Activated CD8-positive, alpha-beta memory T cell treated with anti-CD3 and anti-CD28 coated beads, Interleukin-2, amount 50 U/mL, for 1 hour (primary cell): ENCODE measurements at regions not wholly inside any gene's neighbourhood (a gene's known extent, or its start where the extent isn't known, plus 50 kb on each side); places are given as distances from the start of the nearest gene placed in this dataset.
"Not testable (repeated sequence)": the region's sequence is repeated elsewhere in the genome, so short reads cannot be mapped to it uniquely, and the experiment has no call there.

Experiments
- DNase-seq: peaks from one replicate; pipeline ENCODE4 v3.0.0-alpha.2; 2020; ENCODE audit errors: extremely low read depth

DNA sequence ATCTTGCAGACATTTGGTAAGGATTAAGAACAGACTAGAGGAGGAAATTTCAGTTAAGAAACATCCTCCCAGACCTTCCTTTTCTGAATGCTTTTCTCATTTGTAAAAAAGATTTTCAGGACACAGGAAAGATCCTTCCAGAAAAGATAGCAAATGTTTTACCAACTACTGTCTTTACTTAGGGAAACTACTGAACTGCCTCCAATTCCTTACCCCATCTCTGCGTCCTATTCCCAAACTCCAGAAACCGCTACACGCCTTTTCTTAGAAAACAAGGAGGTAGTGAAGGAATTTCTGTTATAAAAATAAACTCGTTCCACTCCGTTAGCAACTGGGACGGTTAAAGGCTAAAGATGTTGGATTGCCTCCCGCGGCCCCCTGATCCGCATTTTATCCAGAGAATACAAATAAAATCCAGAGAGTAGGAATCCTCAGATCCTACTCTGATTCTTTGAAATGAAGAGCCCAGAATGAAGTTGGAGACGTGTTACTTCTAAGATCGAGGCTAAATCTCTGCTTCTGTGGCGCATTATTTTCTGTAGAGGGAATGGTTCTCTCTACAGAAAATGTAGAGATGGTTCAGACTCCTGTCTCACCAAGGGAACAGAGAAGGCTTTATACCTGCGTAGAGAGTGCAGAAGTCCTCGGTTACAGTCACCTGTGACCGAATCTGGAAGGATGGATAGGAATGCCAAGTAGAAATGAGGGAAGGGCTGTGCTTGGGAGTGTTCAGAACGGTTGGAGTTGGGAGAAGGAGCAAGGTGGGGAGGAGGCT lies 133.0 kb downstream of the GPX5 start:
- no peak for DNase-seq

DNA sequence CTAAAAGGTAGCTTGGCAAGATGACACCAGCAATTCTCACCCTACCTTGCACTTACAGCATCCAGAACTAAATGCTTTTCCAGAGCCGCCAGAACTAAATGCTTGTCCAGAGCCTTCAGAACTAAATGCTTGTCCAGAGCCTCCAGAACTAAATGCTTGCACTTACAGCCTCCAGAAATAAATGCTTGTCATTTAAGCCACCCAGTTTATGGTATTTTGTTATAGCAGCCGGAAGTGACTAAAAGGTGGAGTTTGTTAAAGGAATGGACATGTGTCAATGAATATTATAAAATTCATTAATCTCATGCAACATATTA lies 133.5 kb downstream of the GPX5 start:
- DNase-seq, result no peak

DNA sequence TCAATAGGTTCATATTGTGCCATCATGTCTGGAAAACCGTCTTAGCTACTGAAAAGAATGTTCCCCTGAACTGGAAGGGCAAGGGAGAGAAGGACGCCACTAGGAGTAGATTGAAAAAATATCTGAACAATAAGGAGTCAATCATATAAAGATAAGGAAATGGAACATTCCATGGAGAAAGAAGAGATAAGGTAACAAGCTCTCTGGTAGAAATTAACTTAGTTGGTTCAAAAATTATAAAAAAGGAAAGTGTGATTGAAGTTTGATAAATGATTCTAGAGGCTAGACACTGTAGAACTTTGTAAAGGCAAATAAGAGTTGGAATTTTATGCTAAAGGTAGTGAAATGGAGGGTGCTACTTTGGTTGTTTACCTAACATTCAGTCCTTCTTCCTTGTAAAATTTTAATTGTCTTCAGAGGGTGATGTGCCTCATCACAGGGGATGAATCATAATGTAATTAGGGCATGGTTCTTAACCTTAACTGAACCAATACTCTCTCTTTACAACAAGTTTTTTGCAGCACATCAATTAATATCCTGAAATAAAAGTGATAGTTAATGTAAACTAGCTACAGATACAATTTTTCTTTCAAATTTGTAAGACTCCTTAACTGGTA lies 135.5 kb downstream of the GPX5 start:
- no peak for DNase-seq

DNA sequence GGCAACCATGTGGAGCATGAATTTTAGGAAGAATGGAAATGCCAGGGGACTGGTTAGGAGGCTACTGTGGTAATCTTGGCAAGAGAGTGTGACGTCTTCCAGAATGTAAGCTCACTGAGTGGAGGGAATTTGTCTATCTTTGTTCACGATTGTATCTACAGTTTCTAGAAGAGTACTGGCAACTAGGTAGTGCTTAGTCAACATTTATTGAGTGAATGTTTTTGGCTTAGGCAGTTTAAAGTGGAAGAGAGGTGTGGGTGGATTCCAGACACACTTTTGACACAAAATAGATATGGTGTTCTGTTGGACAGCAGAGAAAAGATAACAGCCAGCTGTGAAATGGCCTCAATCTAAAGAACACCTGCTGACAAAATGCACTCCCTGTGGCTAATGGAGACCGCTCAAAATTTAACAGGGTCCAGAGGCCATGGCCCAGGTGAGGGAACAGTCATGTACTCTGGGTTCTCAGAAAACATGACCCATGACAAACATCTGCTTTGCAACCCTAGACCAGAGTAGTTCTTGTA lies 139.3 kb downstream of the GPX5 start:
- no peak for DNase-seq

DNA sequence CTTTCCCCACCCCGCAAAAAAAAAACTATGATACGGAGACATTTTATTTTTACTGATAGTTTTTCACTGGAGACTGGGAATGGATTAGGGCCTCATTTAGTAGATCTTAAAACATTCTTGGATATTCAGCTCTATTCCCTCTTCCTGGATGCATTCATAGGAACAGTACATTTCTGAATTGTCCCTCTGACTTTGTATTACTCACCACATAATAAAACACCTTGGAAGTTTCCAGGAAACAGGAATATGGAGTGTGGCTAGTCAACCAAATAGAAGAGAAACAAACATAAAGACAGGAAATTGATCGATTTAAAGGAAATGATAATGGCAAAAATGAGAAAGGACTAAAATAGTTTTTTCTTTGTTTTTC lies 147.7 kb downstream of the GPX5 start:
- no peak for DNase-seq

DNA sequence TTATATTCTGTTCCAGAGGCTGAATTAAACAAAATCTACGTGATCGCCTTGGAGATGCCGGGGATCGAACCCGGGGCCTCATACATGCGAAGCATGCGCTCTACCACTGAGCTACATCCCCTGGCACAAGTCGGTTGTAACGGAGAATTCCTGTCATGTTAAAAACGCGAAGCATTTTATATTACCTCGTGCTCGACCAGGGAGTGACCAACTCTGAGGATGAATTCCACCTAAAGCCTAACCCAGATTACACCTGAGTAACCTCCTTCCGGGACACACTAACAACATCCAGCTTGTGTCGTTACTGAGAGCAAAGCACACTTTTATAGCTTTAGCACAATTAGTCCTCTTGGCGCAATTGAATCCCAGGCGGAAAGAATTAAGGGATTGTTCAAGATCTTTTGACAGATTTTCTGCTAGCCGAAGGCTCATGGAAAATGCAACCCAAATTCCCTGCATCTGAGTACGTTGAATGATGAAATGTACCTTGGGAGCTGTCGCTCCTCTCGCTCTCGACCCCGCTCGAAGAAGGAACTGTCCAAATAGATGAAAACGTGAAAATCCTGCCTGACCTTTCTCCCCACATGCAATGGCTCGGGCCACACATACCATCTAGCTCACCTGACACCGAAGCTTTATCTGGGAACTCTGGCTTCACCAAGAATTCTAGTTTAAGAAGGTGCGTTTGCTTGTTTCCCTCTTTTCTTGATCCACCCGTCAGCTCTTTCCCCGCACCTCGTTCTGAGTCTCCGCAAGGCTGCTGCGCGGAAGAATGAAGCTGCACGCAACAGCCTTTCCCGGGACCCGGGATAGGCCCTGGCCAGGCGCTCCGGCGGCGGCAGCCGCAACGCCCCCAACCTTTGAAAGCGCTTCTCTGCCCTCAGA lies 148.3 kb downstream of the GPX5 start:
- no peak for DNase-seq

DNA sequence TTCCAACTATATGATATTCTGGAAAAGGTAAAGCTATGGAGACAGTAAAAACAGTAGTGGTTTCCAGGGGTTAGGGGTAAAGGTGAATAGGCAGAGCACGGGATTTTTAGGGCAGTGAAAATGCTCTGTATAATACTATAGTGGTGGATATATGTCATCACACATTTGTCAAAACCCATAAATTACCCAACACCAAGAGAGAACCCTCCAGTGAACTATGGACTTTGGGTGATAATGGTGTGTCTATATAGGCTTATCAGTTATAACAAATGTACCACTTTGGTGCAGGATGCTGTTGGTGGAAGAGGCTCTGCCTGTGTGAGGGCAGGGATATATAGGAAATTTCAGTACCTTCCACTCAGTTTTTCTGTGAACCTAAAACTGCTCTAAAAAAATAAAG lies 149.9 kb downstream of the GPX5 start:
- no peak for DNase-seq

DNA sequence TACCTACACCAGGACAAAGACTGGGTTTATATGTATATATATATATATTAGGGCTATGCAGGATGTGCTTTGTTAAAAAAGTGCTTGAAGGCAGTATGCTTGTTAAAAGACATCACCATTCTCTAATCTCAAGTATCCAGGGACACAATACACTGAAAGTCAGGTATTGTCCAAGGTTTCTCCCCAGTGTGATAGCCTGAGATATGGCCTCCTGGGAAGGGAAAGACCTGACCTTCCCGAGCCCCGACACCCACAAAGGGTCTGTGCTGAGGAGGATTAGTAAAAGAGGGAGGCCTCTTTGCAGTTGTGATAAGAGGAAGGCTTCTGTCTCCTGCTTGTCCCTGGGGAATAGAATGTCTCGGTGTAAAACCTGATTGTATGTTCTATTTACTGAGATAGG lies 156.9 kb downstream of the GPX5 start:
- no peak for DNase-seq

DNA sequence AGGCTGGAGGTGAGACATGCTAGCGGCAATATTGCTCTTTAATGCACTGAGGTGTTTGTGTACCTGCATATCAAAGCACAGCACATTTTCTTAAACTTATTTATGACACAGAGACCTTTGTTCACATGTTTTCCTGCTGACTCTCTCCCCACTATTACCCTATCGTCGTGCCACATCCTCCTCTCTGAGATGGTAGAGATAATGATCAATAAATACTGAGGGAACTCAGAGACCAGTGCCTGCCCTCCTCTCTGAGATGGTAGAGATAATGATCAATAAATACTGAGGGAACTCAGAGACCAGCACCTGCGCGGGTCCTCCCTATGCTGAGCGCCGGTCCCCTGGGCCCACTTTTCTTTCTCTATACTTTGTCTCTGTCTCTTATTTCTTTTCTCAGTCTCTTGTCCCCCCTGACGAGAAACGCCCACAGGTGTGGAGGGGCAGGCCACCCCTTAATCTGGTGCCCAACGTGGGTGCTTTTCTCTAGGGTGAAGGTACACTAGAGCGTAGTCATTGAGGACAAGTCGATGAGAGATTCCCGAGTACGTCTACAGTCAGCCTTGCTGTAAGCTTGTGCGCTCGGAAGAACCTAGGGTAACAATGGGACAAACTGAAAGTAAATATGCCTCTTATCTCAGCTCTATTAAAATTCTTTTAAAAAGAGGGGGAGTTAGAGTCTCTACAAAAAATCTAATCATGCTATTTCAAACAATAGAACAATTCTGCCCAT lies 157.4 kb downstream of the GPX5 start:
- not testable (repeated sequence) for DNase-seq

DNA sequence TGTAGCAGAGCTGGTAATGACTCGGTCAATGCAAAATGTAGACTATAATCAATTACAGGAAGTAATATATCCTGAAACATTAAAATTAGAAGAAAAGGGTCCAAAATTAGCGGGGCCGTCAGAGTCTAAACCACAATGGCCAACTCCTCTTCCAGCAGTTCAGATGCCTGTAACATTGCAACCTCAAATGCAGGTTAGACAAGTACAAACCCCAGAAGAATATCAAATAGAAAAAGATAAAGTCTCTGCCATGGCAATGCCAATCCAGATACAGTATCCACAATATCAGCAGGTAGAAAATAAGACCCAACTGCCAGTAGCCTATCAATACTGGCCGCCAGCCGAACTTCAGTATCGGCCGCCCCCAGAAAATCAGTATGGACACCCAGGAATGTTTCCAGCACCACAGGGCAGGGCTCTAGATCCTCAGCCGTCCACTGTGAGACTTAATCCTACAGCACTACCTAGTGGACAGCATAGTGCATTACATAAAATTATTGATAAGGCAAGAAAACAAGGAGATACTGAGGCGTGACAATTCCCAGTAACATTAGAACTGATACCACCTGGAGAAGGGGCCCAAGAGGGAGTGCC lies 158.4 kb downstream of the GPX5 start:
- DNase-seq, result no peak

DNA sequence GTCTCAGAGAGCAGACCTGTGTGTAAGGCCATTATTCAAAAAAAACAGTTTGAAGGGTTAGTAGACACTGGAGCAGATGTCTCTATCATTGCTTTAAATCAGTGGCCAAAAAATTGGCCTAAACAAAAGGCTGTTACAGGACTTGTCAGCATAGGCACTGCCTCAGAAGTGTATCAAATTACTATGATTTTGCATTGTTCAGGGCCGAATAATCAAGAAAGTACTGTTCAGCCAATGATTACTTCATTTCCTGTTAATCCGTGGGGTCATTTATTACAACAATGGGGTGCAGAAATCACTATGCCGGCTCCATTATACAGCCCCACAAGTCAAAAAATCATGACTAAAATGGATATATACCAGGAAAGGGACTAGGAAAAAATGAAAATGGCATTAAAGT lies 160.3 kb downstream of the GPX5 start:
- DNase-seq, result not testable (repeated sequence)

DNA sequence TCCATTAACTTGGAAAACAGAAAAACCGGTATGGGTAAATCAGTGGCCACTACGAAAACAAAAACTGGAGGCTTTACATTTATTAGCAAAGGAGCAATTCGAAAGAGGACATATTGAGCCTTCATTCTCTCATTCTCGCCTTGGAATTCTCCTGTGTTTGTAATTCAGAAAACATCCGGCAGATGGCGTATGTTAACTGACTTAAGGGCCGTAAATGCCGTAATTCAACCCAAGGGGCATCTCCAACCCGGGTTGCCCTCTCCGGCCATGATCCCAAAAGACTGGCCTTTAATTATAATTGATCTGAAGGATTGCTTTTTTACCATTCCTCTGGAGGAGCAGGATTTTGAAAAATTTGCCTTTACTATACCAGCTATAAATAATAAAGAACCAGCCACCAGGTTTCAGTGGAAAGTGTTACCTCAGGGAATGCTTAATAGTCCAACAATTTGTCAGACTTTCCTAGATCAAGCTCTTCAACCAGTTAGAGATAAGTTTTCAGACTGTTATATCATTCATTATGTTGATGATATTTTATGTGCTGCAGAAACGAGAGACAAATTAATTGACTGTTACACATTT lies 160.9 kb downstream of the GPX5 start:
- peak; percentile 13 for DNase-seq

DNA sequence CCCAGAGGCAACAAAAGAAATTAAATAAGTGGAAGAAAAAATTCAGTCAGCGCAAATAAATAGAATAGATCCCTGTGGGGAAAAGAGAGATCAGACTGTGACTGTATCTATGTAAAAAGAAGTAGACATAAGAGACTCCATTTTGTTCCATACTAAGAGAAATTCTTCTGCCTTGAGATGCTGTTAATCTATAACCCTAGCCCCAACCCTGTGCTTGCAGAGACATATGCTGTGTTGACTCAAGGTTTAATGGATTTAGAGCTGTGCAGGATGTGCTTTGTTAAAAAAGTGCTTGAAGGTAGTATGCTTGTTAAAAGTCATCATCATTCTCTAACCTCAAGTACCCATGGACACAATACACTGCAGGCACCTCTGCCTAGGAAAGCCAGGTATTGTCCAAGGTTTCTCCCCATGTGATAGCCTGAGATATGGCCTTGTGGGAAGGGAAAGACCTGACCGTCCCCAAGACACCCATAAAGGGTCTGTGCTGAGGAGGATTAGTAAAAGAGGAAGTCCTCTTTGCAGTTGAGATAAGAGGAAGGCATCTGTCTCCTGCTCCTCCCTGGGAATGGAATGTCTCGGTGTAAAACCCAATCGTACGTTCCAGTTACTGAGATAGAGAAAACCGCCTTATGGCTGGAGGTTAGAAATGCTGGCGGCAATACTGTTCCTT lies 161.8 kb downstream of the GPX5 start:
- DNase-seq, result not testable (repeated sequence)

DNA sequence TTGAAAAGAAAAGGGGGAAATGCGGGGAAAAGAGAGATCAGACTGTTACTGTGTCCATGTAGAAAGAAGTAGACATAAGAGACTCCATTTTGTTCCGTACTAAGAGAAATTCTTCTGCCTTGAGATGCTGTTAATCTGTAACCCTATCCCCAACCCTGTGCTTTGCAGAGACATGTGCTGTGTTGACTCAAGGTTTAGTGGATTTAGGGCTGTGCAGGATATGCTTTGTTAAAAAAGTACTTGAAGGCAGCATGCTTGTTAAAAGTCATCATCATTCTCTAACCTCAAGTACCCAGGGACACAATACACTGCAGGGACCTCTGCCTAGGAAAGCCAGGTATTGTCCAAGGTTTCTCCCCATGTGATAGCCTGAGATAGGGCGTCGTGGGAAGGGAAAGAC lies 166.3 kb downstream of the GPX5 start:
- not testable (repeated sequence) for DNase-seq

DNA sequence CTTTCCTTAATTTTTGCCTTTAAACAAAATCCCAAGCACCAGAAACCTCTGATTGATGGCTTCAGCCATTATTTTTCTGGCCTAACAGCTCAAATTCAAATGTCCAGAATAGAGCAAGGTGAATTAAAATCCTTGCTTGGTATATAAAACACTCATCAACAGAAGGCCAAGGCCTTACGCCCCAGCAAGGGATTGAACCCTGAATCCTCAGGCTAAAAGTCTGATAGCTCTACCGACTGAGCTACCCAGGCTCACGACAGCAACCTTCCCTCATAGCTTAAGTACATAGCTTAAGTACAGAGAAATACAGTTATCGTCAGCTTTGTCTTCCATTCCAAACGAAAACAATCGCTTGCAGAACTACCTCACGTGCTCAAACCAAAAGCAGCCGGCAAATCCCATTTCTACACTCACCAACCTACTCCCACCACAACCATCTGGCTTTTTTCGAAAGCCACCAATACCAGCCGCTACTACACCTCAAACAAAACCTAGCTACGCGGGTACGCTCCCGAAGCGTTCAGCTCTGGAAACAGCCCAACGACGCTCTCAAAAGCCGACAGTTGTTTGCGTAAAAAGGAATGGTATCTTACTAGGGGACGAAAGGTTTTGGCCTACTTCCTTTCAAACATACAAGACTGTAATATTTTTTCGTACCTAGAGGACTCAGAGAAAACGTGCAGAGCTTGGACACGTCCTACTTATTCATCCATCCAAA lies 167.5 kb downstream of the GPX5 start:
- no peak for DNase-seq

DNA sequence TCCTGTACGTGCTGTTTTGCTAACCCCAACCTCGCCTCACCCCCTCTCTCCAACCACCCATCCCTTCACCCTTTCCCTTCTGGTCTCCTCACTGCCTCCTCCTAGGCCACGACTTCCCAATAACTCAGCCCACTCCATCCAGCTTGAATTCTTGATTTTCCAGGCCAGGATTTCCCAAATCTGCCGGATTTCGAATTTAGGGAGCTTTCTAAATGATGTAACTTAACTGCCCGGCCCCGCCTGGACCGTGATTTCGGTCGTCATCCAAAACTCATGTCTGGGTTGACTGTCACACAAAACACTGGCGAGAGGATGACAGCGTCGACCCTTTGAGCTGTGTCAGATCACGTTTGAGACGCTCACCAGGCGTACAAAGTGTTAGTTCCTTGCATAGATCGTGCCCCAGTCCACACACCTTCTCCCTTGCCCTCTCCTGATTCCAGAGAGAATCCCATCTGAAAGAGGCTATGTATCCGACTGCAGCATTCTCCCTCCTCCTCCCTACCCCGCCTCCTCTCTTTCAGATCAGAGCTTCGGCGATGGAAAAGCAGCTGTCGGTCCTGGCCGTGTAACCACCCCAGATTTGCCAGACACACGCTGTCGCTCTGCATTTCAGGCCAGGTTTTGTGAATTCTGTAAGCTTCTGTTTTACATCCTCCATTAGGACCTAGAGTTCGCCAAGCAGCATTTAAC lies 168.2 kb downstream of the GPX5 start:
- DNase-seq, result no peak

DNA sequence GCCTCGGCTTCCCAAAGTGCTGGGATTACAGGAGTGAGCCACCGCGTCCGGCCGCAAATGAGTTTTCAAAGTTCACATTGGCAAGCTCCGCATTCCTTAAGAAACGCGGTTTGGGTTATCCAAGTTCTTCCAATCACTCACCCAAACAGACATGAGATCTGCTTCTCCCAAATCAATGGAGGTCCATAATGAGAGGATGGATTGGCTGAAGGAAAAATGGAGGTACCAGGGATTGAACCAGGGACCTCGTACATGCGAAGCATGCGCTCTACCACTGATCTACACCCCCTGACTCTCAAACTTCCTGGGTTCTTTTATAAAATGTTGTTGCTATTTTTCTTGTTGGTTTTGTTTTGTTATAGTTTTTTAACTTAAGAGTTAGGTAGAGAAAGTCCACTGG lies 170.0 kb downstream of the GPX5 start:
- no peak for DNase-seq

DNA sequence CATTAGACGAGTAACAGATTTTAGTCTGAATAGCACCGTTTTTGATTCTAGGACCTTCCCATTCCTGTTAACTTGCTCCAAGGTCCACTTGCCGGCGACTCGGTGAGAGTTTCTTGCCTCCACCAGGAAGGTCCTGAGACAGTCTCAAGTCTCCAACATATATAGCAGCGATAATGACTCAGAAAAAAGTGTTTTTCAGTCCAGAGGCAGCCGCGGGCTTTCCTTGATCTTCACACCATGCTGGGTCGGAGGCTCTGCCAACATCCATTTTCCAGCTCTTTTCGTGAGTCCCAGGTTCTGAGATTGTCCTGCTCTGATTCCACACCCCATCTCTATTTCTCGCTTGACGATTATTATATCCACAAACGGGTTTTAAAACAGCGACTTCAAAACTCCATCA lies 170.5 kb downstream of the GPX5 start:
- DNase-seq, result no peak

DNA sequence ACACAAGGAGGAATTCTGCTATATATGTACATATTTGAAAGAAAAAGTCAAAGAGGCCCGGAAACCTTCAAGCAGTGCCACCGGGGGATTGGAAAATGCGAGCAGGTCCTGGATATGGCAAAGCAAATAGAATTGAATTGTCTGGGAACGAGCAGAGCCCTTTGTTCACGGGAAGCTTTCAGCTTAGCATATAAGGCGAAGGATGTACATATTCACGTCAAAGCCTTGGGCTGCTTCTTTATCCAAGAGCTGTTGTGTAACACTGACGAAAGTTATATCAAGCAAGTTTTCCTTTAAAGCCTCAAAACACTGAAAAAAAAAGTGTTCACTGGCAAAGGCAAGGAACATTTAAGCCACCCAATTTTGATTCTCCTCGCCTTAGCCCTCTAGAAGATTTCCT lies 171.0 kb downstream of the GPX5 start:
- no peak for DNase-seq
